Hepatocyte (in vitro differentiated cells): ENCODE measurements at regions not wholly inside any gene's neighbourhood (a gene's known extent, or its start where the extent isn't known, plus 50 kb on each side); places are given as distances from the start of the nearest gene placed in this dataset.

Experiments
- EZH2 ChIP-seq: fragments of 200-600 bp; sonication (generic); IDR thresholded peaks from 2 replicates; pipeline ENCODE4 v1.6.1; 2016; ENCODE audit warnings: antibody characterized with exemption, mild to moderate bottlenecking, borderline replicate concordance
- TF ChIP-seq, protein P1 (sequence below): fragments of 200-600 bp; sonication (generic); IDR thresholded peaks from 2 replicates; pipeline ENCODE4 v1.5.1; 2016; ENCODE audit warnings: antibody characterized with exemption, mild to moderate bottlenecking; ENCODE audit not compliant: poor library complexity

DNA sequence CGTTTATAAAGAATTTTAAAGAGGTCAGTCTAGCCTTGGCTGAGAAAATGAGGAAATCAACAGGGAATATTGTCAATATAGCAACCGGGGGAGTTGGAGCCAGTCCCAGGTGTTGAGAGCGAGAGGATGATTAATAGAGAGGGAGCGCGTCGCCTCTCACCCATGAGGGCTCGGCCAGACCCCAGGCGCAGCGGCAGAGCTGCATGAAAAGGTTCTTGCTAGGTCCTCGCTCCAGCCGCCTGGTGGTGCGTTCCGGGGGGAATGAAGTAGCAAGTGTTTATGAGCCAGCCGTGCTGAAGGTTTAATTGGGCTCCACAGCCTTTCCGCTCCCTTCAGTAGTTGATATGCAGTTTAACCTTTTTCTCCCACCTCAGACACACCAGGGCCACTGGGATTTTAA, 167.3 kb upstream of the IRX1 start:
- TF ChIP-seq, protein P1, sequence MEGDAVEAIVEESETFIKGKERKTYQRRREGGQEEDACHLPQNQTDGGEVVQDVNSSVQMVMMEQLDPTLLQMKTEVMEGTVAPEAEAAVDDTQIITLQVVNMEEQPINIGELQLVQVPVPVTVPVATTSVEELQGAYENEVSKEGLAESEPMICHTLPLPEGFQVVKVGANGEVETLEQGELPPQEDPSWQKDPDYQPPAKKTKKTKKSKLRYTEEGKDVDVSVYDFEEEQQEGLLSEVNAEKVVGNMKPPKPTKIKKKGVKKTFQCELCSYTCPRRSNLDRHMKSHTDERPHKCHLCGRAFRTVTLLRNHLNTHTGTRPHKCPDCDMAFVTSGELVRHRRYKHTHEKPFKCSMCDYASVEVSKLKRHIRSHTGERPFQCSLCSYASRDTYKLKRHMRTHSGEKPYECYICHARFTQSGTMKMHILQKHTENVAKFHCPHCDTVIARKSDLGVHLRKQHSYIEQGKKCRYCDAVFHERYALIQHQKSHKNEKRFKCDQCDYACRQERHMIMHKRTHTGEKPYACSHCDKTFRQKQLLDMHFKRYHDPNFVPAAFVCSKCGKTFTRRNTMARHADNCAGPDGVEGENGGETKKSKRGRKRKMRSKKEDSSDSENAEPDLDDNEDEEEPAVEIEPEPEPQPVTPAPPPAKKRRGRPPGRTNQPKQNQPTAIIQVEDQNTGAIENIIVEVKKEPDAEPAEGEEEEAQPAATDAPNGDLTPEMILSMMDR: no peak
- TF ChIP-seq EZH2: no peak
